NCI-H460 (cell line): ENCODE measurements at regions not wholly inside any gene's neighbourhood (a gene's known extent, or its start where the extent isn't known, plus 50 kb on each side); places are given as distances from the start of the nearest gene placed in this dataset.
"Not testable (repeated sequence)": the region's sequence is repeated elsewhere in the genome, so short reads cannot be mapped to it uniquely, and the experiment has no call there.

Experiments
- DNase-seq: peaks from one replicate; pipeline ENCODE4 v3.0.0-alpha.2; 2016; ENCODE audit warnings: low read depth; ENCODE audit errors: extremely low read depth

DNA sequence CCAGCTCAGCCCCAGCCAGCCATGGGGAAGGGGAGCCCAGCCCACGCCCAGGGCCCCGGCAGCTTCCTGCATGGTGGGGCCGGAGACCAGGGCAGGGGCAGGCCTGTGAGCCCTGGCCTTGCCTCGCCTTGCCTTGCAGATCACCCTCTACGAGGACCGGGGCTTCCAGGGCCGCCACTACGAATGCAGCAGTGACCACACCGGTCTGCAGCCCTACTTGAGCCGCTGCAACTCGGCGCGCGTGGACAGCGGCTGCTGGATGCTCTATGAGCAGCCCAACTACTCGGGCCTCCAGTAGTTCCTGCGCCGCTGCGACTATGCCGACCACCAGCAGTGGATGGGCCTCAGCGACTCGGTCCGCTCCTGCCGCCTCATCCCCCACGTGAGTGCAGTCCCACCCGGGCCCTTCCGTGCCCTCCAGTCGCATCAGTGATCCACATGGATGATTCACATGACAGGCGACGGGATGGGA lies 278.6 kb upstream of the MAP2 start:
- not testable (repeated sequence) for DNase-seq

GRCh38 chr2:209145941-209146681 lies 277.7 kb upstream of the MAP2 start:
- no peak for DNase-seq

GRCh38 chr2:209146682-209147320 lies 277.0 kb upstream of the MAP2 start:
- DNase-seq, result no peak

DNA sequence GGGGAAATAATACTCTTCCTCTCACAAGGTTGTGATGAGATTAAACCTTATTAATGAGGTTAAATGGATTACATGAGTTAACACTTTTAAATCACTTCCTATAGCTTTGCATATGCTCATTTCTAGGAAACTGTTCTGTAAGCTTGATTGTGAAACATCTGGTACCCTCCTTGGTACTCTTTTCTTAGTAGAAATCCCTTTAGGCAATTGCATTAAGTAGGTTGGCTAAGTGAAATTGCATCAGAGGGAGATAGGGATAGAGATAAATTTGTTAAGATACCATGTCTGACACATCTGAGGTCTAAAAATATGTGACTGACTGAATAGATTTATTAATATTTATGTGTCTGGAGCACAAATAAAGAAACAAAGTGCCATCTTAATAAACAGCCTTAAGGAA lies 275.9 kb upstream of the MAP2 start:
- no peak for DNase-seq

GRCh38 chr2:209160800-209161588 lies 262.9 kb upstream of the MAP2 start:
- DNase-seq, result no peak

DNA sequence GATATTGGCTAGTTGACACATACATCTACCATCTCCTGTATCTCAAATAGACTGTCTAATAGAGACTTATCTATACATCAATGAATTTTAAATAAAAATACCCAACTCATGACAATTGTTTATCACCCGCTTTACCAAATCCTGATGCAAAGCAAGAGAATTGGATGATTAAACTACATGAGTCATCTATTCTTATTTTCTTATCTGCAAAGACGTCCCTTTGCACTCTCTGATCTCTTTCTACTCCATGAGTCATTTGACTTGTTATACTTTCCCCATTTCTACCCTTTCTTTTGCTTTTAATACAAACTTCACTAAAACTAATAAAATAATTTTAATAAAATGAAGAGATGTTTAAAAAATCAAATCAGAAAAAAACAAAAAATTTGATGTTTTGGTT lies 261.7 kb upstream of the MAP2 start:
- no peak for DNase-seq

DNA sequence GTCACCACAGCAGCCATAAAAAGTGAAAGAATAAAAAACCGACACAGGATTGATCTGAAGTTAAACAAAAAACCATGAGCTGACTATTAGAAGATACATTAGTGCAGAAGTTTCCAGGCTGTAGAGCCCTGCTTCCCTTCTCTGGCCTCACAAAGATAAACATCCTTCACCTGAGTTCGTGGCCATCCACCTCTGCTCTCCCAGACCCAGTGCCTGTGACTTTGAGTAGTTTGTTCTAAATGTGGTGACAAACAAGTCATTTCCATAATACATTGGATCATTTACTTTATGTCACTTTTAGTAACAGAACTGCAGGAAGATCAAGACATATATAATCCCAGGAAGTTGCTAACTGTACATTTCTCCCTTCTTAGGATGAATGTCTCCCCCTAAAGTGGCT lies 241.9 kb upstream of the MAP2 start:
- no peak for DNase-seq

- DNase-seq, result not testable (repeated sequence)
Observed at GRCh38 chr2:209186886-209187285, 237.0 kb upstream of the MAP2 start.

- DNase-seq, result no peak
Observed at GRCh38 chr2:209189893-209190292, 234.0 kb upstream of the MAP2 start.

GRCh38 chr2:209191139-209191538 lies 232.7 kb upstream of the MAP2 start:
- DNase-seq, result no peak

GRCh38 chr2:209194717-209195116 lies 229.1 kb upstream of the MAP2 start:
- DNase-seq, result no peak

DNA sequence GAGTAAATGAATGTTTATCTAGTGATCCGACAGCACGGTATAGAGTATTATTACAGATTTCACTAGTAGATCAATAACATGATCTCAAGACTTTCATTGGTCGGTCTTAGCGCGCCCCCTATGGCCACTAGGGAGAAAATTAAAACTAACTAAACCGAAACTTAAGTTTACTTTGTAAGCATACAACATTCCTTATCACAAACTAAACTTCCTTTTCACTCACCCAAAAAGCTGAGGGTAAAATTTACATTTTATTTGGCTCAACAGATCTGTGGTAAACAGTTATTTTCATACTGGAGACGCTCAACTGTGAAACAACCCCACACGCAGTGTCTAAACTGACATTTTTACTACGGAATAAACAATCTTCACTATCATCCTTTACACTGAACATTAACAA lies 215.6 kb upstream of the MAP2 start:
- peak; percentile 41 for DNase-seq

- DNase-seq, result no peak
Observed at GRCh38 chr2:209209943-209210342, 213.9 kb upstream of the MAP2 start.

GRCh38 chr2:209230560-209230959 lies 193.3 kb upstream of the MAP2 start:
- no peak for DNase-seq

DNA sequence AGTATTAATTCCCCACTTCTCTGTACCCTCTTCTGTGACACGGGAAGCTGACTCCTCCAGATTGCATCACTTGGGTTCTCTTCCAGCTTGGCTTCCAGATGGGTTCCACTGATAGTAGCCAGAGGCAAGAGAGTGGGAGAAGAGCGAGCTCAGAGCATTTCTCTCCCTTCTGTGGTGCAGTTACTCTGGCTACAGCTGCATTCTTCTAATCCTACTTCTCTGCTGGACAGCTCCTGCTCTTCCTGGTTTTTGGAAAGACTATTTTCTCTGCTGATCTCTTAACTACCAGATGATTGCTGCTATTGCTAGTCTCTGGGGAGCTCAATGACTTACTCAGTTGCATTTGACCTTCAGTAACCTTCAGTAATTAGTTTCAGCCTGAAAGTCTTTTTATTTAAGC lies 187.5 kb upstream of the MAP2 start:
- DNase-seq, result no peak

GRCh38 chr2:209238765-209239584 lies 184.9 kb upstream of the MAP2 start:
- DNase-seq, result no peak

DNA sequence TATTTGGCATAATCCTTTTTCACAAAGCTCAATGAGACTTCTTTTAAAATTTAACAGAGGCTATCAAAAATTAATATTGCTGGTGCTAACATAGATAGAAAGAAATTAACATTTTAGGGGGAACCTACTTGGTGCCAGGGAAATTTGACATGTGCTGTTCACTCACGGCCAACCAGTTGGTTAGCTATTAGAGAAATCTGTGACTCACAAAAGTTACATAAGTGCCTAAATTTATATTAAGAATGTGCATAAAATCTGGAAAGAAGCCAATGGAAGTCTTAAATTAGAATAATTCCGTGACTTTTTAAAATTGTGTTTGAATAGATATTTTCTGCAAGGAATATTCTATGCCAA lies 184.3 kb upstream of the MAP2 start:
- no peak for DNase-seq

GRCh38 chr2:209240204-209240603 lies 183.6 kb upstream of the MAP2 start:
- no peak for DNase-seq

GRCh38 chr2:209253544-209253943 lies 170.3 kb upstream of the MAP2 start:
- DNase-seq, result no peak

DNA sequence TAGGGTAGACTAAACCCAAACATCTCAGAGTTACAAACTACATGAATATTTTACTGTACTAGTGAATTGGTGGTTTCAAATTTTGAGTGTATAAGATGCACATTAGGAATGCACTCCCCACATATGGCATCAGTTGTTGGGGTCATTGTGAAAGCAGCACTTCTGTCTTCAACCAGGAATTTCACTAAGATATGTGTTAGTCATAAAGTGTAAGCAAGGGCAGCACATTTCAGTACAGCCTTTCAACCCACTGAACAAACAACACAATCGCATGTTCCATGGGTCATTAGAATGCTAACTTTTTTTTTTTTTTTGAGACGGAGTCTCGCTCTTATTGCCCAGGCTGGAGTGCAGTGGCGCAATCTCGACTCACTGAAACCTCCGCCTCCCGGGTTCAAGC lies 164.1 kb upstream of the MAP2 start:
- no peak for DNase-seq

DNA sequence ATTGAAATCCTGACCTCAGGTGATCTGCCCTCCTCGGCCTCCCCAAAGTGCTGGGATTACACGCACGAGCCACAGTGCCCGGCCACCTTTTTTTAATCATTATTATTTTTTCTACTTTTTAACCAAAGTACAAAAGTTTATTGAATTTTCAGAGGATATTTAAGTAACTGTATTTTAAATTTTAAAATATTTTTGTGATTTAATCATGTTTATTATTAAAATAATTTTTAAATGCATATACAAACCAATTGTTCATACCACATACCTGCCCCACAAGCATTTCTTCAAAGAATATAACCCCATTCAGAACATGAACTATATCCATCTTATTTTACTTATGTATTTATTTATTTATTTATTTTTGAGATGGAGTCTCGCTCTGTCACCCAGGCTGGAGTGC lies 163.6 kb upstream of the MAP2 start:
- no peak for DNase-seq
